Upper lobe of left lung (tissue), 4 donors: ENCODE measurements at regions not wholly inside any gene's neighbourhood (a gene's known extent, or its start where the extent isn't known, plus 50 kb on each side); places are given as distances from the start of the nearest gene placed in this dataset.

Experiments used
- CTCF ChIP-seq, 6 experiments: fragments of 450-650 bp in 4 of 6; fragments of 200-600 bp in 2 of 6; sonication (generic) in 2 of 6; IDR thresholded peaks; one replicate each; pipeline ENCODE4 v1.5.1; 2016 to 2019; ENCODE audit warnings: antibody characterized with exemption in 6 of 6
- EP300 ChIP-seq, 4 donors: sonication (generic); formaldehyde crosslinking; IDR thresholded peaks; one replicate each; pipeline ENCODE4 v1.5.1; 2017; ENCODE audit warnings: antibody characterized with exemption in 4 of 4, control low read depth in 2 of 4

GRCh38 chr6:84926189-84927155 is 162.1 kb upstream of the TBX18 start:
- TF ChIP-seq CTCF (IDR thresholded peaks at IDR 0.05) (no peak), EP300 (IDR thresholded peaks at IDR 0.05) (no peak)
